ENCODE measurements at regions not wholly inside any gene's neighbourhood (a gene's known extent, or its start where the extent isn't known, plus 50 kb on each side); places are given as distances from the start of the nearest gene placed in this dataset.

DNA sequence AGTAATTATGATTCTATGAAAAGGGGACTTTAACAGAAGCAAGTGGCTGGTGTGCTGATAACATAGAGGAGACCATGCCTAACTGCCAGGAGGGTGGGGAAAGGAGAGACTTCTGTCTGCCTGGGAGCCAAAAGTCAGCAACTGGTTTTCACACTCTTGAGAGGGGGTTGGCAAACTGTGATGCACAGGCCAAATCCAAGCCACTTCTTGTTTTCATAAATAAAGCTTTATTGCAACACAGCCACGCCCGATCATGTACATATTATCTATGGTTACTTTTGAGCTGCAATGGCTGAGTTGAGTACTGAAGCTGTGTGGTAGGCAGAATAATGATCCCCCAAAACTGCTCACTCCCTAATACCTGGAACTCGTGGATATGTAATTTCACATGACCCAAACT is 208.4 kb downstream of the LNPK start:
- ChIA-PET POLR2A (no interaction called here), RAD21 (ENCODE audit: low non-redundant PET in 1 of 2, low total read pairs in 2 of 2, uncharacterized antibody in 2 of 2, unreplicated experiment in 2 of 2) (no interaction called here)
- no peak for TF ChIP-seq EZH2 (IDR thresholded peaks at IDR 0.05)
- TF ChIP-seq SRF (IDR thresholded peaks at IDR 0.05; ENCODE audit: low read depth), result no peak
- TF ChIP-seq EZH2phosphoT487 (IDR thresholded peaks at IDR 0.05; ENCODE audit: borderline replicate concordance), result no peak
- TF ChIP-seq TCF7L2 (IDR thresholded peaks at IDR 0.05; ENCODE audit: borderline replicate concordance, extremely low read depth, insufficient read depth, insufficient read length), result no peak
- TF ChIP-seq YY1 (IDR thresholded peaks at IDR 0.05; ENCODE audit: extremely low read depth, insufficient replicate concordance, low read depth, low read length), result no peak
- TF ChIP-seq ATF3 (IDR thresholded peaks at IDR 0.05), result no peak
- TF ChIP-seq EGR1 (IDR thresholded peaks at IDR 0.05; ENCODE audit: low read depth), result no peak
- no peak for TF ChIP-seq FOSL1 (IDR thresholded peaks at IDR 0.05; ENCODE audit: low read depth)
- TF ChIP-seq MAX (IDR thresholded peaks at IDR 0.05), result no peak
- no peak for TF ChIP-seq ZNF274 (IDR thresholded peaks at IDR 0.05; ENCODE audit: low read depth, low read length)
- TF ChIP-seq, protein P1, sequence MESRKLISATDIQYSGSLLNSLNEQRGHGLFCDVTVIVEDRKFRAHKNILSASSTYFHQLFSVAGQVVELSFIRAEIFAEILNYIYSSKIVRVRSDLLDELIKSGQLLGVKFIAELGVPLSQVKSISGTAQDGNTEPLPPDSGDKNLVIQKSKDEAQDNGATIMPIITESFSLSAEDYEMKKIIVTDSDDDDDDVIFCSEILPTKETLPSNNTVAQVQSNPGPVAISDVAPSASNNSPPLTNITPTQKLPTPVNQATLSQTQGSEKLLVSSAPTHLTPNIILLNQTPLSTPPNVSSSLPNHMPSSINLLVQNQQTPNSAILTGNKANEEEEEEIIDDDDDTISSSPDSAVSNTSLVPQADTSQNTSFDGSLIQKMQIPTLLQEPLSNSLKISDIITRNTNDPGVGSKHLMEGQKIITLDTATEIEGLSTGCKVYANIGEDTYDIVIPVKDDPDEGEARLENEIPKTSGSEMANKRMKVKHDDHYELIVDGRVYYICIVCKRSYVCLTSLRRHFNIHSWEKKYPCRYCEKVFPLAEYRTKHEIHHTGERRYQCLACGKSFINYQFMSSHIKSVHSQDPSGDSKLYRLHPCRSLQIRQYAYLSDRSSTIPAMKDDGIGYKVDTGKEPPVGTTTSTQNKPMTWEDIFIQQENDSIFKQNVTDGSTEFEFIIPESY (IDR thresholded peaks at IDR 0.05; ENCODE audit: extremely low read depth, insufficient replicate concordance, low read length), result no peak
- TF ChIP-seq CBX3 (IDR thresholded peaks at IDR 0.05; ENCODE audit: low read depth), result no peak
- TF ChIP-seq SP1 (IDR thresholded peaks at IDR 0.05; ENCODE audit: low read depth), result no peak

More for the DNA sequence above, 208.4 kb downstream of the LNPK start:
- ATAC-seq, result no peak
- H3K4me1 ChIP-seq (ENCODE audit: control insufficient read depth in 1 of 2, insufficient read depth in 2 of 2, low read length in 2 of 2), result no peaks in the 10 kb centered on the region
- no peak overlapping the region for H3K27ac ChIP-seq (ENCODE audit: low read depth, low read length)
- H2AFZ ChIP-seq (ENCODE audit: low read depth, low read length, poor library complexity, severe bottlenecking), result no peak overlapping the region
- H3K9ac ChIP-seq (ENCODE audit: low read length), result no peak overlapping the region
- CTCF ChIA-PET, result no interaction called here
- no peaks in the 10 kb centered on the region for H3K27me3 ChIP-seq (ENCODE audit: insufficient read depth, low read length)
- no peak overlapping the region for H3K4me2 ChIP-seq (ENCODE audit: low read length)
- H3K9me3 ChIP-seq (ENCODE audit: control insufficient read depth in 1 of 2, insufficient read depth in 1 of 2, low read depth in 1 of 2, low read length in 2 of 2), result 0 out of 4 replicates have a peak, but pooled peaks cover 0 to 4% of the 10 kb centered on the region in 2 experiments
- intact Hi-C loops (cut with micrococcal nuclease), result no loop called here
- H3K4me3 ChIP-seq (replicated peaks in 1 of 2; ENCODE audit: low read depth in 1 of 2, low read length in 2 of 2), result no peak overlapping the region
- no peaks in the 10 kb centered on the region for H3K36me3 ChIP-seq (ENCODE audit: control insufficient read depth in 1 of 2, insufficient read depth in 2 of 2, low read length in 2 of 2)
- H3K9me2 ChIP-seq (ENCODE audit: insufficient read depth), result no peaks in the 10 kb centered on the region
- DNase-seq (ENCODE audit: low read depth, low spot score), result no peak
- no TSS peak for BruUV-seq (replicated peaks)
- no peaks in the 10 kb centered on the region for H4K20me1 ChIP-seq (ENCODE audit: insufficient read depth)
- H3K79me2 ChIP-seq (ENCODE audit: insufficient read depth, low read length), result no peaks in the 10 kb centered on the region
